Mesenchymal stem cell (in vitro differentiated cells and primary cell): ENCODE measurements at regions not wholly inside any gene's neighbourhood (a gene's known extent, or its start where the extent isn't known, plus 50 kb on each side); places are given as distances from the start of the nearest gene placed in this dataset.

Experiments
- DNase-seq: peaks from one replicate; pipeline ENCODE4 v3.0.0-alpha.2; 2013
- H2AFZ ChIP-seq: one replicate; pipeline ENCODE4 v1.6.1; 2013; ENCODE audit warnings: low read depth, mild to moderate bottlenecking, control low read depth, inconsistent platforms, low read length, moderate library complexity
- H2AK5ac ChIP-seq: 2 replicates; pipeline ENCODE4 v1.6.1; 2013; ENCODE audit warnings: low read length, moderate library complexity, mild to moderate bottlenecking, inconsistent platforms; ENCODE audit not compliant: severe bottlenecking
- H2BK120ac ChIP-seq: one replicate; pipeline ENCODE4 v1.6.1; 2013; ENCODE audit warnings: low read depth, mild to moderate bottlenecking, inconsistent platforms, low read length, moderate library complexity
- H2BK12ac ChIP-seq, 2 experiments: one replicate each; pipeline ENCODE4 v1.6.1; 2013; ENCODE audit warnings: inconsistent platforms in 2 of 2, low read length in 2 of 2, mild to moderate bottlenecking in 2 of 2, moderate library complexity in 2 of 2, control low read depth in 1 of 2
- H2BK15ac ChIP-seq: one replicate; pipeline ENCODE4 v1.6.1; 2013; ENCODE audit warnings: mild to moderate bottlenecking, low read depth, inconsistent platforms; ENCODE audit not compliant: poor library complexity, severe bottlenecking
- H2BK5ac ChIP-seq: 2 replicates; pipeline ENCODE4 v1.6.1; 2013; ENCODE audit warnings: low read depth, mild to moderate bottlenecking, low read length, control low read depth, inconsistent platforms; ENCODE audit not compliant: poor library complexity, severe bottlenecking
- H3K14ac ChIP-seq, 2 experiments: one replicate each; pipeline ENCODE4 v1.6.1; 2013; ENCODE audit warnings: inconsistent platforms in 2 of 2, low read length in 2 of 2, control low read depth in 1 of 2, mild to moderate bottlenecking in 1 of 2, moderate library complexity in 1 of 2
- H3K18ac ChIP-seq, 2 experiments: one replicate each; pipeline ENCODE4 v1.6.1; 2013; ENCODE audit warnings: inconsistent platforms in 2 of 2, low read length in 2 of 2, control low read depth in 1 of 2, low read depth in 1 of 2, mild to moderate bottlenecking in 1 of 2
- H3K23ac ChIP-seq, 2 experiments: one replicate each; pipeline ENCODE4 v1.6.1; 2013; ENCODE audit warnings: inconsistent platforms in 2 of 2, low read length in 2 of 2, mild to moderate bottlenecking in 2 of 2, moderate library complexity in 2 of 2, control low read depth in 1 of 2
- H3K27ac ChIP-seq: 2 replicates; pipeline ENCODE4 v1.5.1; 2013; ENCODE audit warnings: mild to moderate bottlenecking, moderate library complexity, low read length, control low read depth, inconsistent platforms; ENCODE audit not compliant: poor library complexity, severe bottlenecking
- H3K27me3 ChIP-seq, 2 experiments: 2 replicates each; pipeline versions ENCODE4 v1.6.1 to v1.7.0; 2013; ENCODE audit warnings: low read length in 2 of 2, mild to moderate bottlenecking in 2 of 2, moderate library complexity in 2 of 2, control low read depth in 1 of 2, inconsistent platforms in 1 of 2; ENCODE audit not compliant: control insufficient read depth in 1 of 2, insufficient read depth in 1 of 2
- H3K36me3 ChIP-seq, 2 experiments: 2 replicates each; pipeline versions ENCODE4 v1.6.1 to v1.7.0; 2013; ENCODE audit warnings: low read length in 2 of 2, control low read depth in 1 of 2, inconsistent platforms in 1 of 2, low read depth in 1 of 2, mild to moderate bottlenecking in 1 of 2; ENCODE audit not compliant: insufficient read depth in 2 of 2, control insufficient read depth in 1 of 2
- H3K4ac ChIP-seq, 2 experiments: one replicate each; pipeline ENCODE4 v1.6.1; 2013; ENCODE audit warnings: inconsistent platforms in 2 of 2, low read length in 2 of 2, mild to moderate bottlenecking in 2 of 2, moderate library complexity in 2 of 2, control low read depth in 1 of 2, low read depth in 1 of 2
- H3K4me1 ChIP-seq: 2 replicates; pipeline ENCODE4 v1.6.1; 2013; ENCODE audit warnings: low read depth, low read length, control low read depth; ENCODE audit not compliant: control insufficient read depth, insufficient read depth
- H3K4me2 ChIP-seq: 2 replicates; pipeline ENCODE4 v1.6.1; 2013; ENCODE audit warnings: low read length, mild to moderate bottlenecking, inconsistent platforms; ENCODE audit not compliant: poor library complexity, severe bottlenecking
- H3K4me3 ChIP-seq, 2 experiments: 2 replicates each; pipeline versions ENCODE4 v1.5.1 to v1.7.0; 2013; ENCODE audit warnings: low read length in 2 of 2, mild to moderate bottlenecking in 2 of 2, control low read depth in 1 of 2, low read depth in 1 of 2; ENCODE audit not compliant: insufficient read depth in 1 of 2
- H3K79me1 ChIP-seq: replicated peaks from 2 replicates; pipeline ENCODE4 v1.6.1; 2013; ENCODE audit warnings: mild to moderate bottlenecking, control low read depth, low read length, inconsistent platforms; ENCODE audit not compliant: poor library complexity, severe bottlenecking
- H3K9ac ChIP-seq: 2 replicates; pipeline ENCODE4 v1.7.0; 2013; ENCODE audit warnings: mild to moderate bottlenecking, low read length, moderate library complexity
- H3K9me3 ChIP-seq: 2 replicates; pipeline ENCODE4 v1.7.0; 2013; ENCODE audit warnings: mild to moderate bottlenecking, low read length; ENCODE audit not compliant: control insufficient read depth
- H4K8ac ChIP-seq: one replicate; pipeline ENCODE4 v1.6.1; 2013; ENCODE audit warnings: inconsistent platforms, mild to moderate bottlenecking, low read length, moderate library complexity
- H4K91ac ChIP-seq: one replicate; pipeline ENCODE4 v1.6.1; 2013; ENCODE audit warnings: mild to moderate bottlenecking, low read length, inconsistent platforms
- WGBS: methylation state at CpG from one replicate; pipeline ENCODE4 v1.1.7; 2013; ENCODE audit warnings: mixed read lengths; 5-methylcytosine and 5-hydroxymethylcytosine counted together

DNA sequence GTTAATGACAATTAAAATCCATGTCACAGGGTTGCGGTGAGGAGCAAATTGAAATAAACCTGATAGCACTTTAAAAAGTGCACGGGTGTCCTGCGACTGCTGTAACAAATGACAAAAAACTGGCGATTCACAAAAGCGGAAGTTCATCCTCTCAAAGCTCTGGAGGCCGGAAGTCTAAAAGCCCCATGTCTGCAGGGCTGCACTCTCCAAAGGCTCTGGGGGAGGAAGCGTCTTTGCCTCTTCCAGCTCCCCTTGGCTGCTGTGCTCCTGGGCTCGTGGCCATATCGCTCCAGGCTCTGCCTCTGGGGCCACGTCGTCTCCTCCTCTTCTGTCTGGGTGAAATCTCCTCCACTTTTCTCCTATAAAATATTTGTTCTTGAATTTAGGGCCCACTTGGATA is 273.9 kb upstream of the IRX2 start:
- Histone ChIP-seq H2AFZ (no peak overlapping the region), H3K4ac (no peak overlapping the region), H4K8ac (no peak overlapping the region), H3K4me2 (no peak overlapping the region), H3K79me1 (no peaks in the 10 kb centered on the region), H3K36me3 (no peaks in the 10 kb centered on the region), H3K4me3 (no peak overlapping the region), H4K91ac (no peak overlapping the region), H2BK12ac (no peak overlapping the region), H2BK5ac (no peak overlapping the region), H3K27ac (no peak overlapping the region), H3K23ac (no peak overlapping the region), H3K27me3 (no peaks in the 10 kb centered on the region), H2AK5ac (no peak overlapping the region), H3K4me1 (no peaks in the 10 kb centered on the region), H3K9ac (no peak overlapping the region), H3K18ac (no peak overlapping the region), H3K9me3 (peaks cover 3% of the 10 kb centered on the region), H2BK120ac (no peak overlapping the region), H3K14ac (no peak overlapping the region), H2BK15ac (no peak overlapping the region)
- no peak for DNase-seq
- 90% methylated on average over 7 of the region's 11 CpGs for WGBS

DNA sequence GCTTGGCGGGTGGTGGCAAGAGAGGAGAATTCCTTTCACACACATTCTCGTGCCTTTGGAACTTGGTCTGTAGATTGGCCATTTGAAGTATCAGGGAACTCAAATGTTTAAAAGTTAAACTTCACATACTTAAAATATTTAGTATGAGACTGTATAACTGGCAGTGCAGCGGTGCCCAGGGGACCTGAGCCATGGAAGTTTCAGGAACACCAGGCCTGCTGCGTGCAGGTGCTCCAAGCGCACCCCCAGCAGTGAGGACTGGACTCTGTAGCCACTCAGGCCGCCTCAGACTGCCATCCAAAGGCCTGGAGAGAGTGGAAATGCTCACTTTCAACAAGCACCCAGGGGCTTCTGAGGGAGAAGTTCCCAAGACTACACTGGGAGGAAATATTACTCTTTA is 273.5 kb upstream of the IRX2 start:
- WGBS = 70% methylated on average over 4 of the region's 6 CpGs
- DNase-seq = no peak
- Histone ChIP-seq H3K4ac (no peak overlapping the region), H3K79me1 (no peaks in the 10 kb centered on the region), H3K18ac (no peak overlapping the region), H3K14ac (no peak overlapping the region), H2BK5ac (no peak overlapping the region), H3K23ac (no peak overlapping the region), H3K4me2 (no peak overlapping the region), H3K9me3 (peaks cover 3% of the 10 kb centered on the region), H3K4me1 (no peaks in the 10 kb centered on the region), H2BK15ac (no peak overlapping the region), H4K8ac (no peak overlapping the region), H3K4me3 (no peak overlapping the region), H3K27me3 (no peaks in the 10 kb centered on the region), H3K9ac (no peak overlapping the region), H2BK12ac (no peak overlapping the region), H2BK120ac (no peak overlapping the region), H2AK5ac (no peak overlapping the region), H3K27ac (no peak overlapping the region), H4K91ac (no peak overlapping the region), H2AFZ (no peak overlapping the region), H3K36me3 (no peaks in the 10 kb centered on the region)

GRCh38 chr5:3024554-3024953 is 273.1 kb upstream of the IRX2 start:
- no peak for DNase-seq
- H3K27me3 ChIP-seq = no peaks in the 10 kb centered on the region
- peaks cover 3% of the 10 kb centered on the region for H3K9me3 ChIP-seq
- H3K36me3 ChIP-seq = no peaks in the 10 kb centered on the region
- no peaks in the 10 kb centered on the region for H3K79me1 ChIP-seq
- H2BK12ac ChIP-seq = no peak overlapping the region
- no peak overlapping the region for H4K8ac ChIP-seq
- H3K4me1 ChIP-seq = no peaks in the 10 kb centered on the region
- H3K14ac ChIP-seq = no peak overlapping the region
- no peak overlapping the region for H3K27ac ChIP-seq
- H3K18ac ChIP-seq = no peak overlapping the region
- no peak overlapping the region for H2BK15ac ChIP-seq
- H2BK120ac ChIP-seq = no peak overlapping the region
- no peak overlapping the region for H3K4me3 ChIP-seq
- no peak overlapping the region for H2AFZ ChIP-seq
- no peak overlapping the region for H3K23ac ChIP-seq
- no peak overlapping the region for H3K4me2 ChIP-seq
- H4K91ac ChIP-seq = no peak overlapping the region
- WGBS = 69% methylated on average over 6 of the region's 9 CpGs
- H3K4ac ChIP-seq = no peak overlapping the region
- H2BK5ac ChIP-seq = no peak overlapping the region
- H2AK5ac ChIP-seq = no peak overlapping the region
- H3K9ac ChIP-seq = no peak overlapping the region

- Histone ChIP-seq H2BK120ac (no peak overlapping the region), H3K18ac (no peak overlapping the region), H2BK5ac (no peak overlapping the region), H2AFZ (no peak overlapping the region), H3K4me3 (no peak overlapping the region), H2BK15ac (no peak overlapping the region), H3K79me1 (no peaks in the 10 kb centered on the region), H2AK5ac (no peak overlapping the region), H3K14ac (no peak overlapping the region), H3K36me3 (no peaks in the 10 kb centered on the region), H3K9me3 (peaks cover 3% of the 10 kb centered on the region), H3K4ac (no peak overlapping the region), H3K4me1 (no peaks in the 10 kb centered on the region), H4K8ac (no peak overlapping the region), H2BK12ac (no peak overlapping the region), H3K27ac (no peak overlapping the region), H3K23ac (no peak overlapping the region), H3K9ac (no peak overlapping the region), H4K91ac (no peak overlapping the region), H3K4me2 (no peak overlapping the region), H3K27me3 (no peaks in the 10 kb centered on the region)
- WGBS = 84% methylated on average over 9 of the region's 9 CpGs
- DNase-seq = no peak
Observed at GRCh38 chr5:3024126-3024525, 272.6 kb upstream of the IRX2 start.
